Vagina (tissue), 2 donors: ENCODE measurements at regions not wholly inside any gene's neighbourhood (a gene's known extent, or its start where the extent isn't known, plus 50 kb on each side); places are given as distances from the start of the nearest gene placed in this dataset.

Source experiments
- DNase-seq, 2 donors: peaks; one replicate each; pipeline ENCODE4 v3.0.0-alpha.2; 2017; ENCODE audit errors: extremely low spot score in 2 of 2
- H3K27ac ChIP-seq: fragments of 200-600 bp; sonication (generic); one replicate; pipeline ENCODE4 v1.5.1; 2019
- H3K27me3 ChIP-seq: fragments of 200-600 bp; sonication (generic); one replicate; pipeline ENCODE4 v1.5.1; 2019
- H3K36me3 ChIP-seq, 2 donors: fragments of 200-600 bp; sonication (generic); one replicate each; pipeline ENCODE4 v1.5.1; 2017 to 2019
- H3K4me1 ChIP-seq: fragments of 200-600 bp; sonication (generic); one replicate; pipeline ENCODE4 v1.5.1; 2019
- H3K4me3 ChIP-seq, 2 donors: fragments of 200-600 bp; sonication (generic); 1 replicate in 1 of 2; 2 replicates in 1 of 2; pipeline ENCODE4 v1.5.1; 2016 to 2019
- H3K9me3 ChIP-seq: fragments of 200-600 bp; sonication (generic); one replicate; pipeline ENCODE4 v1.5.1; 2019
- CTCF ChIP-seq, 3 experiments: fragments of 450-650 bp in 2 of 3; fragments of 200-600 bp in 1 of 3; sonication (generic) in 1 of 3; IDR thresholded peaks; one replicate each; pipeline ENCODE4 v1.5.1; 2017 to 2019; ENCODE audit warnings: antibody characterized with exemption in 3 of 3, mild to moderate bottlenecking in 2 of 3, moderate library complexity in 2 of 3
- POLR2A ChIP-seq, 2 donors: fragments of 450-650 bp; IDR thresholded peaks; one replicate each; pipeline ENCODE4 v1.6.1; 2017; ENCODE audit warnings: antibody characterized with exemption in 2 of 2, mild to moderate bottlenecking in 2 of 2, moderate library complexity in 2 of 2
- POLR2AphosphoS5 ChIP-seq, 2 donors: sonication (generic); formaldehyde crosslinking; IDR thresholded peaks; one replicate each; pipeline ENCODE4 v1.9.0; 2017; ENCODE audit warnings: antibody characterized with exemption in 2 of 2, mild to moderate bottlenecking in 2 of 2, low read depth in 1 of 2; ENCODE audit not compliant: insufficient read depth in 1 of 2
- intact Hi-C: fragments of 100-400 bp; cut with DNase I; formaldehyde crosslinking; loops from one replicate; pipeline ENCODE4 v1.15.1; 2023

- Histone ChIP-seq H3K36me3 (no peaks in the 10 kb centered on the region), H3K4me1 (no peaks in the 10 kb centered on the region), H3K27ac (no peak overlapping the region), H3K9me3 (no peaks in the 10 kb centered on the region), H3K27me3 (no peaks in the 10 kb centered on the region), H3K4me3 (no peak overlapping the region)
- intact Hi-C loops = no loop called here
- no peak for TF ChIP-seq POLR2A (IDR thresholded peaks at IDR 0.05)
- no peak for TF ChIP-seq CTCF (IDR thresholded peaks at IDR 0.05)
- no peak for TF ChIP-seq POLR2AphosphoS5 (IDR thresholded peaks at IDR 0.05; ENCODE audit: insufficient read depth in 1 of 2, low read depth in 1 of 2)
- DNase-seq = no peak
Measured at GRCh38 chr1:30263405-30263804, 460.0 kb downstream of the MATN1 start.

- H3K36me3 ChIP-seq = no peaks in the 10 kb centered on the region
- H3K4me3 ChIP-seq = no peak overlapping the region
- H3K4me1 ChIP-seq = no peaks in the 10 kb centered on the region
- H3K27me3 ChIP-seq = no peaks in the 10 kb centered on the region
- intact Hi-C loops = no loop called here
- H3K9me3 ChIP-seq = no peaks in the 10 kb centered on the region
- TF ChIP-seq POLR2AphosphoS5 (IDR thresholded peaks at IDR 0.05; ENCODE audit: insufficient read depth in 1 of 2, low read depth in 1 of 2) = no peak
- TF ChIP-seq CTCF (IDR thresholded peaks at IDR 0.05) = no peak
- TF ChIP-seq POLR2A (IDR thresholded peaks at IDR 0.05) = no peak
- H3K27ac ChIP-seq = no peak overlapping the region
- no peak for DNase-seq
Measured at GRCh38 chr1:30262158-30262557, 461.2 kb downstream of the MATN1 start.

GRCh38 chr1:30260318-30260717, 463.1 kb downstream of the MATN1 start:
- Histone ChIP-seq H3K4me1 (no peaks in the 10 kb centered on the region), H3K36me3 (no peaks in the 10 kb centered on the region), H3K27me3 (no peaks in the 10 kb centered on the region), H3K4me3 (no peak overlapping the region), H3K9me3 (no peaks in the 10 kb centered on the region), H3K27ac (no peak overlapping the region)
- intact Hi-C loops = no loop called here
- DNase-seq = no peak
- TF ChIP-seq CTCF (IDR thresholded peaks at IDR 0.05) (no peak), POLR2AphosphoS5 (IDR thresholded peaks at IDR 0.05; ENCODE audit: insufficient read depth in 1 of 2, low read depth in 1 of 2) (no peak), POLR2A (IDR thresholded peaks at IDR 0.05) (no peak)

GRCh38 chr1:30259631-30260030, 463.8 kb downstream of the MATN1 start:
- no peaks in the 10 kb centered on the region for H3K9me3 ChIP-seq
- no peak overlapping the region for H3K27ac ChIP-seq
- H3K4me3 ChIP-seq = no peak overlapping the region
- H3K4me1 ChIP-seq = no peaks in the 10 kb centered on the region
- no peaks in the 10 kb centered on the region for H3K36me3 ChIP-seq
- intact Hi-C loops = no loop called here
- H3K27me3 ChIP-seq = no peaks in the 10 kb centered on the region
- no peak for TF ChIP-seq POLR2A (IDR thresholded peaks at IDR 0.05)
- TF ChIP-seq CTCF (IDR thresholded peaks at IDR 0.05) = no peak
- TF ChIP-seq POLR2AphosphoS5 (IDR thresholded peaks at IDR 0.05; ENCODE audit: insufficient read depth in 1 of 2, low read depth in 1 of 2) = no peak
- DNase-seq = no peak

GRCh38 chr1:30258876-30259275, 464.5 kb downstream of the MATN1 start:
- H3K4me1 ChIP-seq = no peaks in the 10 kb centered on the region
- H3K9me3 ChIP-seq = no peaks in the 10 kb centered on the region
- intact Hi-C loops = no loop called here
- H3K27me3 ChIP-seq = no peaks in the 10 kb centered on the region
- no peak overlapping the region for H3K4me3 ChIP-seq
- TF ChIP-seq CTCF (IDR thresholded peaks at IDR 0.05) = no peak
- TF ChIP-seq POLR2AphosphoS5 (IDR thresholded peaks at IDR 0.05; ENCODE audit: insufficient read depth in 1 of 2, low read depth in 1 of 2) = no peak
- no peaks in the 10 kb centered on the region for H3K36me3 ChIP-seq
- no peak for DNase-seq
- H3K27ac ChIP-seq = no peak overlapping the region
